Femur (tissue), 1 donor: ENCODE measurements at regions not wholly inside any gene's neighbourhood (a gene's known extent, or its start where the extent isn't known, plus 50 kb on each side); places are given as distances from the start of the nearest gene placed in this dataset.

Source experiments
- DNase-seq: peaks from one replicate; pipeline ENCODE4 v3.0.0-alpha.2; 2017

GRCh38 chr10:33126742-33127141 is 168.7 kb upstream of the ITGB1 start:
- no peak for DNase-seq

- no peak for DNase-seq
These were observed 167.8 kb upstream of the ITGB1 start for GRCh38 chr10:33125522-33126517.

- DNase-seq = no peak
These were observed 167.1 kb upstream of the ITGB1 start for GRCh38 chr10:33125111-33125510.

- no peak for DNase-seq
These were observed 165.7 kb upstream of the ITGB1 start for GRCh38 chr10:33123680-33124079.

- peak; percentile 84 for DNase-seq
These were observed 164.2 kb upstream of the ITGB1 start for GRCh38 chr10:33122014-33122809.

- no peak for DNase-seq
These were observed 162.7 kb upstream of the ITGB1 start for GRCh38 chr10:33120700-33121099.

GRCh38 chr10:33120275-33120674 is 162.2 kb upstream of the ITGB1 start:
- no peak for DNase-seq

GRCh38 chr10:33117816-33118215 is 159.8 kb upstream of the ITGB1 start:
- DNase-seq = no peak

- no peak for DNase-seq
These were observed 159.2 kb upstream of the ITGB1 start for GRCh38 chr10:33117230-33117629.

- peak; percentile 48 for DNase-seq
These were observed 158.0 kb upstream of the ITGB1 start for GRCh38 chr10:33115738-33116719.

GRCh38 chr10:33114451-33114952 is 156.5 kb upstream of the ITGB1 start:
- DNase-seq = no peak

- DNase-seq = no peak
These were observed 155.4 kb upstream of the ITGB1 start for GRCh38 chr10:33113466-33113865.

GRCh38 chr10:33112831-33113455 is 154.9 kb upstream of the ITGB1 start:
- no peak for DNase-seq

GRCh38 chr10:33111488-33112051 is 153.5 kb upstream of the ITGB1 start:
- no peak for DNase-seq

GRCh38 chr10:33109788-33110469 is 151.9 kb upstream of the ITGB1 start:
- no peak for DNase-seq

- DNase-seq = no peak
These were observed 151.4 kb upstream of the ITGB1 start for GRCh38 chr10:33109384-33109783.

GRCh38 chr10:33107953-33108352 is 149.9 kb upstream of the ITGB1 start:
- DNase-seq = no peak

GRCh38 chr10:33106767-33107166 is 148.7 kb upstream of the ITGB1 start:
- no peak for DNase-seq

- DNase-seq = no peak
These were observed 145.9 kb upstream of the ITGB1 start for GRCh38 chr10:33103863-33104379.

- DNase-seq = no peak
These were observed 144.0 kb upstream of the ITGB1 start for GRCh38 chr10:33102071-33102470.

GRCh38 chr10:33101392-33101787 is 143.4 kb upstream of the ITGB1 start:
- no peak for DNase-seq
